ENCODE measurements at regions not wholly inside any gene's neighbourhood (a gene's known extent, or its start where the extent isn't known, plus 50 kb on each side); places are given as distances from the start of the nearest gene placed in this dataset.

- H3K27me3 ChIP-seq (replicated peaks; ENCODE audit: insufficient read depth, low read length): no peaks in the 10 kb centered on the region
- no peak overlapping the region for H2AFZ ChIP-seq (ENCODE audit: low read length)
- H3K9me2 ChIP-seq (replicated peaks; ENCODE audit: insufficient read depth, low read length): no peaks in the 10 kb centered on the region
- no peaks in the 10 kb centered on the region for H3K36me3 ChIP-seq (replicated peaks; ENCODE audit: insufficient read depth, low read length)
- TF ChIP-seq CTCF (IDR thresholded peaks at IDR 0.05; ENCODE audit: low read length): no peak
- no peak for TF ChIP-seq EZH2phosphoT487 (IDR thresholded peaks at IDR 0.05; ENCODE audit: low read length)
- no peak for TF ChIP-seq EZH2 (optimal IDR thresholded peaks at IDR 0.05; ENCODE audit: low read depth, low read length)
- H3K9me3 ChIP-seq (replicated peaks; ENCODE audit: insufficient read depth, low read length): no peaks in the 10 kb centered on the region
- no peaks in the 10 kb centered on the region for H4K20me1 ChIP-seq (ENCODE audit: insufficient read depth, low read length)
- no peak overlapping the region for H3K27ac ChIP-seq (ENCODE audit: low read length)
- H3K4me3 ChIP-seq (ENCODE audit: low read length): no peak overlapping the region
- H3K4me2 ChIP-seq (ENCODE audit: low read depth, low read length): no peak overlapping the region
- no peaks in the 10 kb centered on the region for H3K4me1 ChIP-seq (ENCODE audit: low read length)
- no peaks in the 10 kb centered on the region for H3K79me2 ChIP-seq (ENCODE audit: low read length)
- DNase-seq: no peak
- no peaks in the 10 kb centered on the region for H3F3A ChIP-seq (ENCODE audit: insufficient read depth, low read length)
- H3K9ac ChIP-seq (ENCODE audit: low read length): no peak overlapping the region
Measured at GRCh38 chr6:133183691-133184090, 57.5 kb upstream of the EYA4 start.

GRCh38 chr6:133184798-133185372, 56.3 kb upstream of the EYA4 start:
- Histone ChIP-seq H3K9me3 (replicated peaks; ENCODE audit: insufficient read depth, low read length) (no peaks in the 10 kb centered on the region), H3K79me2 (ENCODE audit: low read length) (no peaks in the 10 kb centered on the region), H3F3A (ENCODE audit: insufficient read depth, low read length) (no peaks in the 10 kb centered on the region), H3K9ac (ENCODE audit: low read length) (no peak overlapping the region), H3K36me3 (replicated peaks; ENCODE audit: insufficient read depth, low read length) (no peaks in the 10 kb centered on the region), H3K27me3 (replicated peaks; ENCODE audit: insufficient read depth, low read length) (no peaks in the 10 kb centered on the region), H3K27ac (ENCODE audit: low read length) (no peak overlapping the region), H3K4me2 (ENCODE audit: low read depth, low read length) (no peak overlapping the region), H4K20me1 (ENCODE audit: insufficient read depth, low read length) (no peaks in the 10 kb centered on the region), H3K4me3 (ENCODE audit: low read length) (no peak overlapping the region), H2AFZ (ENCODE audit: low read length) (no peak overlapping the region), H3K4me1 (ENCODE audit: low read length) (no peaks in the 10 kb centered on the region), H3K9me2 (replicated peaks; ENCODE audit: insufficient read depth, low read length) (no peaks in the 10 kb centered on the region)
- peak; percentile 27 for DNase-seq
- TF ChIP-seq EZH2 (optimal IDR thresholded peaks at IDR 0.05; ENCODE audit: low read depth, low read length) (no peak), CTCF (IDR thresholded peaks at IDR 0.05; ENCODE audit: low read length) (peak; percentile 57), EZH2phosphoT487 (IDR thresholded peaks at IDR 0.05; ENCODE audit: low read length) (no peak)

- Histone ChIP-seq H2AFZ (ENCODE audit: low read length) (no peak overlapping the region), H3K79me2 (ENCODE audit: low read length) (no peaks in the 10 kb centered on the region), H3K4me1 (ENCODE audit: low read length) (no peaks in the 10 kb centered on the region), H3K27me3 (replicated peaks; ENCODE audit: insufficient read depth, low read length) (no peaks in the 10 kb centered on the region), H3K4me2 (ENCODE audit: low read depth, low read length) (no peak overlapping the region), H3K27ac (ENCODE audit: low read length) (no peak overlapping the region), H3F3A (ENCODE audit: insufficient read depth, low read length) (no peaks in the 10 kb centered on the region), H3K9ac (ENCODE audit: low read length) (no peak overlapping the region), H3K36me3 (replicated peaks; ENCODE audit: insufficient read depth, low read length) (no peaks in the 10 kb centered on the region), H4K20me1 (ENCODE audit: insufficient read depth, low read length) (no peaks in the 10 kb centered on the region), H3K4me3 (ENCODE audit: low read length) (no peak overlapping the region), H3K9me2 (replicated peaks; ENCODE audit: insufficient read depth, low read length) (no peaks in the 10 kb centered on the region), H3K9me3 (replicated peaks; ENCODE audit: insufficient read depth, low read length) (no peaks in the 10 kb centered on the region)
- DNase-seq: no peak
- no peak for TF ChIP-seq CTCF (IDR thresholded peaks at IDR 0.05; ENCODE audit: low read length)
- TF ChIP-seq EZH2phosphoT487 (IDR thresholded peaks at IDR 0.05; ENCODE audit: low read length): no peak
- no peak for TF ChIP-seq EZH2 (optimal IDR thresholded peaks at IDR 0.05; ENCODE audit: low read depth, low read length)
Measured at GRCh38 chr6:133185731-133186130, 55.4 kb upstream of the EYA4 start.
